ENCODE measurements at regions not wholly inside any gene's neighbourhood (a gene's known extent, or its start where the extent isn't known, plus 50 kb on each side); places are given as distances from the start of the nearest gene placed in this dataset.

DNA sequence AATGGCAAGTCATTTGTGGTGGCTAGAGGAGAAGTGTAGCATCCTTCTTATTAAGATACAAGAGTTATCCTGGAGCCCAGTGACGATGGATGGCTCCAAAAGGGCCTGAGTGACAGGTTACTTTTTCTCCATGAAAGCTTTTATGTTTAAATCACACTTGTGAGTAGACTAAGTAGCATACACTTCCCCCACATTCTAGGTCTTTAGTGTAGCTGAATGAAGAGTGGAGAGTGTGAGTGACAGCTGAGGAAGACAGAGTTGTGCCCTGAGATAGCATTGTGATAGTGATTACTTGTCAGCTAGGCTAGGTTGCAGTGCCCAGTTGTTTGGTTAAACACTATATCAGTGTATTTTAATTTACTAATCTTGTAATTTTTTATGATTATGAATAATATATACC lies 337.8 kb downstream of the TENT4A start:
- TF ChIP-seq POLR2AphosphoS5 (IDR thresholded peaks at IDR 0.05; ENCODE audit: low read depth): no peak
- TF ChIP-seq CTCF (IDR thresholded peaks at IDR 0.05; ENCODE audit: insufficient read depth, low read length): no peak
- TF ChIP-seq GABPA (IDR thresholded peaks at IDR 0.05; ENCODE audit: low read depth): no peak
- no peak overlapping the region for H3K27ac ChIP-seq (replicated peaks)
- H3K4me3 ChIP-seq (replicated peaks; ENCODE audit: insufficient read depth, low read length): no peak overlapping the region
- peaks cover 3% of the 10 kb centered on the region for H3K27me3 ChIP-seq (ENCODE audit: insufficient read depth, poor library complexity, severe bottlenecking)
- no peak for DNase-seq (ENCODE audit: low read depth in 1 of 2, low spot score in 1 of 2)

DNA sequence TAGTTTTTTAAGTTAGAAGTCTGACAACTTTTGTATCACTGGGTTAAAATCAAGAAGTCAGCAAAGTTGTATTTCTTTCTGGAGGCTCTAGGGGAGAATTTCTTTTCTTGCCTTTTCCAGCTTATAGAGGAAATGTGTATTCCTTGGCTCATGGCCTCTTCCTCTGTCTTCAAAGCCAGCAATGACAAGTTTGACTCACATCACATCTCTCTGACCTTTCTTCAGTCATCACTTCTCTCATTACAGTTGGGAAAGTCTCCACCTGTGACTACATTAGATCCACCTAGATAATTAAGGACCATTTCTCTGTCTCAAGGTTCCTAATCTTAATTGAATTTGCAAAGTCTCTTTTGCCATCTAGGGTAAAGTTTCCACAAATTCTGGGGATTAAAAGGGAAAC lies 339.9 kb downstream of the TENT4A start:
- DNase-seq (ENCODE audit: low read depth in 1 of 2, low spot score in 1 of 2): no peak
- no peak overlapping the region for H3K27ac ChIP-seq (replicated peaks)
- no peak overlapping the region for H3K4me3 ChIP-seq (replicated peaks; ENCODE audit: insufficient read depth, low read length)
- H3K27me3 ChIP-seq (ENCODE audit: insufficient read depth, poor library complexity, severe bottlenecking): peaks cover 3% of the 10 kb centered on the region
- TF ChIP-seq GABPA (IDR thresholded peaks at IDR 0.05; ENCODE audit: low read depth): no peak
- no peak for TF ChIP-seq REST (IDR thresholded peaks at IDR 0.05; ENCODE audit: insufficient replicate concordance, low read depth)
- TF ChIP-seq POLR2AphosphoS5 (IDR thresholded peaks at IDR 0.05; ENCODE audit: low read depth): no peak
- no peak for TF ChIP-seq CTCF (IDR thresholded peaks at IDR 0.05; ENCODE audit: insufficient read depth, low read length)
- TF ChIP-seq SPI1 (IDR thresholded peaks at IDR 0.05; ENCODE audit: borderline replicate concordance, low read depth): no peak

GRCh38 chr5:7053528-7054209 lies 340.4 kb downstream of the TENT4A start:
- TF ChIP-seq GABPA (IDR thresholded peaks at IDR 0.05; ENCODE audit: low read depth) (no peak), REST (IDR thresholded peaks at IDR 0.05; ENCODE audit: insufficient replicate concordance, low read depth) (no peak), POLR2AphosphoS5 (IDR thresholded peaks at IDR 0.05; ENCODE audit: low read depth) (no peak), CTCF (IDR thresholded peaks at IDR 0.05; ENCODE audit: insufficient read depth, low read length) (no peak), SPI1 (IDR thresholded peaks at IDR 0.05; ENCODE audit: borderline replicate concordance, low read depth) (no peak)
- Histone ChIP-seq H3K27me3 (ENCODE audit: insufficient read depth, poor library complexity, severe bottlenecking) (peaks cover 3% of the 10 kb centered on the region), H3K27ac (replicated peaks) (no peak overlapping the region), H3K4me3 (replicated peaks; ENCODE audit: insufficient read depth, low read length) (no peak overlapping the region)
- no peak for DNase-seq (ENCODE audit: low read depth in 1 of 2, low spot score in 1 of 2)
